ENCODE measurements at regions not wholly inside any gene's neighbourhood (a gene's known extent, or its start where the extent isn't known, plus 50 kb on each side); places are given as distances from the start of the nearest gene placed in this dataset.

GRCh38 chr2:18319987-18320386, 240.5 kb downstream of the RDH14 start:
- TF ChIP-seq POLR2A (IDR thresholded peaks at IDR 0.05; ENCODE audit: low read depth, low read length), result no peak
- no peak for TF ChIP-seq ZNF384 (IDR thresholded peaks at IDR 0.05; ENCODE audit: borderline replicate concordance, low read depth, low read length)
- no peak for TF ChIP-seq CREB1 (IDR thresholded peaks at IDR 0.05; ENCODE audit: low read depth)
- TF ChIP-seq, protein P1, sequence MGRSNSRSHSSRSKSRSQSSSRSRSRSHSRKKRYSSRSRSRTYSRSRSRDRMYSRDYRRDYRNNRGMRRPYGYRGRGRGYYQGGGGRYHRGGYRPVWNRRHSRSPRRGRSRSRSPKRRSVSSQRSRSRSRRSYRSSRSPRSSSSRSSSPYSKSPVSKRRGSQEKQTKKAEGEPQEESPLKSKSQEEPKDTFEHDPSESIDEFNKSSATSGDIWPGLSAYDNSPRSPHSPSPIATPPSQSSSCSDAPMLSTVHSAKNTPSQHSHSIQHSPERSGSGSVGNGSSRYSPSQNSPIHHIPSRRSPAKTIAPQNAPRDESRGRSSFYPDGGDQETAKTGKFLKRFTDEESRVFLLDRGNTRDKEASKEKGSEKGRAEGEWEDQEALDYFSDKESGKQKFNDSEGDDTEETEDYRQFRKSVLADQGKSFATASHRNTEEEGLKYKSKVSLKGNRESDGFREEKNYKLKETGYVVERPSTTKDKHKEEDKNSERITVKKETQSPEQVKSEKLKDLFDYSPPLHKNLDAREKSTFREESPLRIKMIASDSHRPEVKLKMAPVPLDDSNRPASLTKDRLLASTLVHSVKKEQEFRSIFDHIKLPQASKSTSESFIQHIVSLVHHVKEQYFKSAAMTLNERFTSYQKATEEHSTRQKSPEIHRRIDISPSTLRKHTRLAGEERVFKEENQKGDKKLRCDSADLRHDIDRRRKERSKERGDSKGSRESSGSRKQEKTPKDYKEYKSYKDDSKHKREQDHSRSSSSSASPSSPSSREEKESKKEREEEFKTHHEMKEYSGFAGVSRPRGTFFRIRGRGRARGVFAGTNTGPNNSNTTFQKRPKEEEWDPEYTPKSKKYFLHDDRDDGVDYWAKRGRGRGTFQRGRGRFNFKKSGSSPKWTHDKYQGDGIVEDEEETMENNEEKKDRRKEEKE (IDR thresholded peaks at IDR 0.05), result no peak
- TF ChIP-seq JUND (IDR thresholded peaks at IDR 0.05; ENCODE audit: low read depth, low read length), result no peak
- TF ChIP-seq HDAC2 (IDR thresholded peaks at IDR 0.05), result no peak
- no peak for TF ChIP-seq NFIC (IDR thresholded peaks at IDR 0.05; ENCODE audit: low read depth, low read length)
- no peak for TF ChIP-seq KDM1A (IDR thresholded peaks at IDR 0.05; ENCODE audit: borderline replicate concordance)
- no peak for TF ChIP-seq REST (IDR thresholded peaks at IDR 0.05; ENCODE audit: low read depth, low read length)
- TF ChIP-seq, protein P2, sequence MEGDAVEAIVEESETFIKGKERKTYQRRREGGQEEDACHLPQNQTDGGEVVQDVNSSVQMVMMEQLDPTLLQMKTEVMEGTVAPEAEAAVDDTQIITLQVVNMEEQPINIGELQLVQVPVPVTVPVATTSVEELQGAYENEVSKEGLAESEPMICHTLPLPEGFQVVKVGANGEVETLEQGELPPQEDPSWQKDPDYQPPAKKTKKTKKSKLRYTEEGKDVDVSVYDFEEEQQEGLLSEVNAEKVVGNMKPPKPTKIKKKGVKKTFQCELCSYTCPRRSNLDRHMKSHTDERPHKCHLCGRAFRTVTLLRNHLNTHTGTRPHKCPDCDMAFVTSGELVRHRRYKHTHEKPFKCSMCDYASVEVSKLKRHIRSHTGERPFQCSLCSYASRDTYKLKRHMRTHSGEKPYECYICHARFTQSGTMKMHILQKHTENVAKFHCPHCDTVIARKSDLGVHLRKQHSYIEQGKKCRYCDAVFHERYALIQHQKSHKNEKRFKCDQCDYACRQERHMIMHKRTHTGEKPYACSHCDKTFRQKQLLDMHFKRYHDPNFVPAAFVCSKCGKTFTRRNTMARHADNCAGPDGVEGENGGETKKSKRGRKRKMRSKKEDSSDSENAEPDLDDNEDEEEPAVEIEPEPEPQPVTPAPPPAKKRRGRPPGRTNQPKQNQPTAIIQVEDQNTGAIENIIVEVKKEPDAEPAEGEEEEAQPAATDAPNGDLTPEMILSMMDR (IDR thresholded peaks at IDR 0.05 in 2 of 3, conservative IDR thresholded peaks at IDR 0.05 in 1 of 3; ENCODE audit: control insufficient read depth in 2 of 3, extremely low read depth in 1 of 3, insufficient read depth in 1 of 3, low read depth in 3 of 3, low read length in 3 of 3), result no peak
- TF ChIP-seq NFYA (IDR thresholded peaks at IDR 0.05; ENCODE audit: borderline replicate concordance, low read depth, low read length), result no peak
- no peak for TF ChIP-seq ATF7 (IDR thresholded peaks at IDR 0.05; ENCODE audit: low read depth)
- no peak for TF ChIP-seq EP300 (IDR thresholded peaks at IDR 0.05; ENCODE audit: borderline replicate concordance in 1 of 2, control insufficient read depth in 1 of 2, low read depth in 2 of 2, low read length in 2 of 2)
- no peak for TF ChIP-seq EZH2 (IDR thresholded peaks at IDR 0.05; ENCODE audit: borderline replicate concordance, control insufficient read depth, low read depth, low read length)
